Mammary epithelial cell (primary cell): ENCODE measurements at regions not wholly inside any gene's neighbourhood (a gene's known extent, or its start where the extent isn't known, plus 50 kb on each side); places are given as distances from the start of the nearest gene placed in this dataset.

Experiments
- EZH2 ChIP-seq: IDR thresholded peaks from 2 replicates; pipeline ENCODE4 v1.6.1; 2012; ENCODE audit warnings: low read length, inconsistent platforms, borderline replicate concordance
- TF ChIP-seq, protein P1 (sequence below), 2 donors: IDR thresholded peaks in 1 of 2; conservative IDR thresholded peaks in 1 of 2; 2 replicates each; pipeline ENCODE4 v1.5.1; 2011 to 2012; ENCODE audit warnings: inconsistent platforms in 2 of 2, low read length in 2 of 2, mild to moderate bottlenecking in 2 of 2, control low read depth in 1 of 2, low read depth in 1 of 2; ENCODE audit not compliant: insufficient read depth in 1 of 2; ENCODE audit errors: extremely low read depth in 1 of 2

DNA sequence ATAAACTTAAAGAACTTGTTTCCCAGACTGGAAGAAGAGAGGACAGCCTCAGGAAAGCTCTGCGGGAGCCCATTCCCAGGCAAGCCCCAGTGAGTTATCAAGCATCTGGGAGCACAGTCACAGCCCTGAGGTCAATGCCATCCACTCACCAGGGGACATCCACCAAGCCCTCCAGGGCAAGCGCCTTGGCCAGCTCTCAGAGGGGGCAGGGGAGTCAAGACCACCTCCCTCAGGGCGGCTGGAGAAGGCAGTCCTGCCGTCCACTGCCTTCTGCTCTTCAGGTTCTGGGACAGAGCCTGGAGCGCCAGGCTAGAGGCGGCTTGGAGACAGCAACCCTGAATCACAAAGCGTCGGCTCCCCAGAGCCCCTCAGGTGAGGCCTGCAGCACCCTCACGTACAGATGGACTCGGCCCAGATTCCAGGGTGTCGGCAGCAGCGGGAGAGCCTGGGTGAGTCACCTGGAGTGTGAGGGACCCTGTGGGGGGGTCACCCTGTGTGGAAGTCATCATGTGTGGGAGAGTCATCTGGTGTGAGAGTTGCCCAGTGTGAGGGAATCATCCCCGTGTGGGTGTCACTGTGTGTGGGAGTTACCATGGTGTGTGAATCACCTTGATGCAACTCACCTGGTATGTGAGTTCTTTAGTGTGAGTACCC is 100.9 kb upstream of the TEX51 start:
- TF ChIP-seq, protein P1, sequence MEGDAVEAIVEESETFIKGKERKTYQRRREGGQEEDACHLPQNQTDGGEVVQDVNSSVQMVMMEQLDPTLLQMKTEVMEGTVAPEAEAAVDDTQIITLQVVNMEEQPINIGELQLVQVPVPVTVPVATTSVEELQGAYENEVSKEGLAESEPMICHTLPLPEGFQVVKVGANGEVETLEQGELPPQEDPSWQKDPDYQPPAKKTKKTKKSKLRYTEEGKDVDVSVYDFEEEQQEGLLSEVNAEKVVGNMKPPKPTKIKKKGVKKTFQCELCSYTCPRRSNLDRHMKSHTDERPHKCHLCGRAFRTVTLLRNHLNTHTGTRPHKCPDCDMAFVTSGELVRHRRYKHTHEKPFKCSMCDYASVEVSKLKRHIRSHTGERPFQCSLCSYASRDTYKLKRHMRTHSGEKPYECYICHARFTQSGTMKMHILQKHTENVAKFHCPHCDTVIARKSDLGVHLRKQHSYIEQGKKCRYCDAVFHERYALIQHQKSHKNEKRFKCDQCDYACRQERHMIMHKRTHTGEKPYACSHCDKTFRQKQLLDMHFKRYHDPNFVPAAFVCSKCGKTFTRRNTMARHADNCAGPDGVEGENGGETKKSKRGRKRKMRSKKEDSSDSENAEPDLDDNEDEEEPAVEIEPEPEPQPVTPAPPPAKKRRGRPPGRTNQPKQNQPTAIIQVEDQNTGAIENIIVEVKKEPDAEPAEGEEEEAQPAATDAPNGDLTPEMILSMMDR (conservative IDR thresholded peaks at IDR 0.05 in 1 of 2, IDR thresholded peaks at IDR 0.05 in 1 of 2; ENCODE audit: extremely low read depth in 1 of 2, insufficient read depth in 1 of 2, low read depth in 1 of 2, low read length in 2 of 2): no peak
- TF ChIP-seq EZH2: no peak
